Astrocyte of the spinal cord (primary cell): ENCODE measurements at regions not wholly inside any gene's neighbourhood (a gene's known extent, or its start where the extent isn't known, plus 50 kb on each side); places are given as distances from the start of the nearest gene placed in this dataset.

Source experiments
- DNase-seq: peaks from one replicate; pipeline ENCODE4 v3.0.0; 2011; ENCODE audit warnings: low read depth, low spot score
- H3K4me3 ChIP-seq: 2 replicates; pipeline ENCODE4 v1.5.1; 2011; ENCODE audit warnings: low read depth, mild to moderate bottlenecking, low read length, moderate library complexity
- in situ Hi-C: cut with HindIII; loops from 2 replicates; pipeline ENCODE4 v1.10.0; 2017; ENCODE audit warnings: low sequenced_read_pairs
- TF ChIP-seq, protein P1 (sequence below): IDR thresholded peaks from 2 replicates; pipeline ENCODE4 v1.5.1; 2012; ENCODE audit warnings: low read depth, mild to moderate bottlenecking, low read length, inconsistent platforms

DNA sequence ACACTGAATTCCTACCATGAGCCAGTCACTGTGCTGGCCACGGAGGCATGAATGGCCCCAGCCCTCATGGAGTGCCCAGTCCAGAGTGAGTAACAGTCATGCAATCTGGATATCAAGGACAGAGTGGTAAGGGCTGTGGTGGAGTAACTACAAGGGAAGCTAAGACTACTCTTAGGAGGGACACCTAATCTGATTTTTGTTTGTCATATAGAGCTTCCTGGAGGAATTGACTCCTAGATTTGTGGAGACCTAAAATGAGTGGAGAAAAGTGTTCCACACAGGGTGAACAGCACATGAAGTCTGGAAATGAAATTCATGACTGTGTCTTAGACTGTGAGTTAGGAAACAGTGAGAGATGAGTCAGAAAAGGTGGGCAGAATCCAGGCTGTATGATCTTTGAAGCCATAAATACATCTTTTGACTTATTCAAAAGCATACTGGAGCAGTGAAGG is 219.9 kb downstream of the NFKBIZ start:
- no peak overlapping the region for H3K4me3 ChIP-seq
- in situ Hi-C loops, result no loop called here
- peak; percentile 82 for DNase-seq
- TF ChIP-seq, protein P1, sequence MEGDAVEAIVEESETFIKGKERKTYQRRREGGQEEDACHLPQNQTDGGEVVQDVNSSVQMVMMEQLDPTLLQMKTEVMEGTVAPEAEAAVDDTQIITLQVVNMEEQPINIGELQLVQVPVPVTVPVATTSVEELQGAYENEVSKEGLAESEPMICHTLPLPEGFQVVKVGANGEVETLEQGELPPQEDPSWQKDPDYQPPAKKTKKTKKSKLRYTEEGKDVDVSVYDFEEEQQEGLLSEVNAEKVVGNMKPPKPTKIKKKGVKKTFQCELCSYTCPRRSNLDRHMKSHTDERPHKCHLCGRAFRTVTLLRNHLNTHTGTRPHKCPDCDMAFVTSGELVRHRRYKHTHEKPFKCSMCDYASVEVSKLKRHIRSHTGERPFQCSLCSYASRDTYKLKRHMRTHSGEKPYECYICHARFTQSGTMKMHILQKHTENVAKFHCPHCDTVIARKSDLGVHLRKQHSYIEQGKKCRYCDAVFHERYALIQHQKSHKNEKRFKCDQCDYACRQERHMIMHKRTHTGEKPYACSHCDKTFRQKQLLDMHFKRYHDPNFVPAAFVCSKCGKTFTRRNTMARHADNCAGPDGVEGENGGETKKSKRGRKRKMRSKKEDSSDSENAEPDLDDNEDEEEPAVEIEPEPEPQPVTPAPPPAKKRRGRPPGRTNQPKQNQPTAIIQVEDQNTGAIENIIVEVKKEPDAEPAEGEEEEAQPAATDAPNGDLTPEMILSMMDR, result no peak

DNA sequence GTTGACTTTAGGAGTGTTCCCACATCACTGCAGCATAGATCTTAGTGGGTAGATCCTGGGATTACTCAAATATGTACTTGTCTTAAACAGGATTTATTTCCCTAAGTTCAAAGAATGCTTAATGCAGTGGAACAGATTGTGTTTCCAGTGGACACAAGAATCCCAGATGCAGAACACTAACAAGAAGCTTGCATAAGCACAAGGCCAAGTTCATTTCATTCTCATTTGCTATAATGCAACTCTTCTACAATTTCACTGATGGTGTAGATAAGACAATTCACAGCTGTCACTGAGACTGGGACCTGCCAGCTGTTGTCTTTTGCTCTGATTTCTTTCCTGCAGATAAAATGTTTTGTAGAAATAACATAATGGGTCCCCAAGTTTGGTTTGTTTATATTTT is 225.6 kb downstream of the NFKBIZ start:
- TF ChIP-seq, protein P1, result no peak
- DNase-seq, result no peak

DNA sequence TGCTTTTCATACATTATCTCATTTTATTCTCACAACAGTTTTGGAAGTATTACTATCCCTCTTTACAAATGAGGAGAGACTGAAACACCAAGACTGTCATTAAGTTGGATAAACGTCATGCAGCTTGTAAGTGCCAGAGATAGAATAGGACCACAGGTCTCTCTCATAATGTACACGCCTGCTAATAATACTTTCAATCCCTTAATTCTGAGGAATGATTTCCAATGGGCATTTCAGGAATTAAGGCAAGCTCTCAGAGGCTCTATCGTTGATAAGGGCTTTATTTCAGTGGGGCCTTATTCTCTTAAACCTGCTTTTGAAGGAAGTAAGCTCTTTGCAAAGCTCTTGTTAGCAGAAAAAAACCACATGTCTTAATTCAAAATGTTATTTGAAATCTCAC is 229.1 kb downstream of the NFKBIZ start:
- in situ Hi-C loops, result no loop called here
- H3K4me3 ChIP-seq, result no peak overlapping the region
- TF ChIP-seq, protein P1, result no peak
- no peak for DNase-seq

More for the DNA sequence above, 225.6 kb downstream of the NFKBIZ start:
- H3K4me3 ChIP-seq, result no peak overlapping the region
- in situ Hi-C loops, result no loop called here

DNA sequence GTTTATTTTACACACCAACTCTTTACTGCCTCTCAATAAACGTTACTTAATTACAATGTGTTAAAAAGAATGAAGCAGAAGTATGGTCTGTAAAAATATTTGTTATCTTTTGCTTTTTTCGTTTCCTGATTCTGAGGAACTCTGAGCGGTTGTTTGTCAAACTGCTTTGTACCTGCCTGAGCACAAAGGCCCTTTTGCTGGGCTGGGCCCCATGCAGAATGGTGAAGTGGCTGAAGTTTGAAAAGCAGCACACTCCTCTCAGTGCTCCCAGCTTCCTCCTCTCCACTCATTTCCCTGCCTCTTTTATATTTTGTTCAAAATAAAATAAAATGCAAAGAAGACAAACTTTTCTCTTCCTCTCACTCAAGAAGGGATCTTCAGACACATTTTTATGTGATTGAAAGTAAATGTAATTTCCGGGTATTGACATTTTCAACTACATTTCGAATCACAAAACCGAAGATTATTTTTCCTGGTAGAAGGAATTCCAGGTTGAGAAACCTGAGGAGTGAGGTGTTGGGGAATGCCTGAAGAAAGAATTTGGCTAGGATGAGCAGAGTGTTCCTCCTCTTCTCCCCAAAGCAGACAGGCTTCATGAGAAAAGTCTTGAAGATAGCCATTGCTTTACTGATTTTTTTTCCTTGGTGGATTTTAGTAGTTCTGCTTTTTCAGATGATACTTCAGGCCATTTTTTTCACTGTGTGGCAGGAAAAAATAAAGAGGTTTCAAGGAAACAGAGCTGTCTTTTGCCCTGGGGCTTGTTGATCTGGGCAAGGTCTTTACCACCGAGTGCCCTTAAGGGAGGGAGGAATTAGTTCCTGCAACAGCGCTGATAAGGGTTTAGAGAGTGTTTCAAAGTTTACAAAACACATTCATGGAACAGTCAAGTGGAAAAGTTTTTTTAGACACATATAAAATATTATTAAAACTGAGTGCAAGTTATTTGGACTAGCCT is 229.8 kb downstream of the NFKBIZ start:
- in situ Hi-C loops, result no loop called here
- TF ChIP-seq, protein P1, result no peak
- no peak overlapping the region for H3K4me3 ChIP-seq
- DNase-seq, result no peak

DNA sequence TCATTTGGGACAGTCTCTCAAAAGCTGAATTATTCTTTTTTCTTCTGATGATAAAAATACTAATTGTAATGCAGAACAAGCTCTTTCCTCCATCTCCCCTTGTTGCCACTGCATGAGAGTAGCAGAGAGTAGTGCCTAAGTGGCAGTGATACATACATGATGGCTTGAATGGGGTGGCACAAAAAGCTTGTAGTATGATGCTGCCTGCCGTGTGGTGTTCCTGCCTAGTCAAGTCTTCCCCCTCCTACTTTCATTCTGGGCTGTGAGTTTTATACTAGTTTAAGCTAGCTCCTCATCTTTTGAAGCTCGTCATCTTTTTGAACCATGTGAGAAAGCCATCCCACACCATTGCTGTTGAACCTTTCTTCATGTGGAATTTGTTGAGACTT is 230.5 kb downstream of the NFKBIZ start:
- in situ Hi-C loops, result no loop called here
- no peak overlapping the region for H3K4me3 ChIP-seq
- DNase-seq, result no peak
- TF ChIP-seq, protein P1, result no peak

DNA sequence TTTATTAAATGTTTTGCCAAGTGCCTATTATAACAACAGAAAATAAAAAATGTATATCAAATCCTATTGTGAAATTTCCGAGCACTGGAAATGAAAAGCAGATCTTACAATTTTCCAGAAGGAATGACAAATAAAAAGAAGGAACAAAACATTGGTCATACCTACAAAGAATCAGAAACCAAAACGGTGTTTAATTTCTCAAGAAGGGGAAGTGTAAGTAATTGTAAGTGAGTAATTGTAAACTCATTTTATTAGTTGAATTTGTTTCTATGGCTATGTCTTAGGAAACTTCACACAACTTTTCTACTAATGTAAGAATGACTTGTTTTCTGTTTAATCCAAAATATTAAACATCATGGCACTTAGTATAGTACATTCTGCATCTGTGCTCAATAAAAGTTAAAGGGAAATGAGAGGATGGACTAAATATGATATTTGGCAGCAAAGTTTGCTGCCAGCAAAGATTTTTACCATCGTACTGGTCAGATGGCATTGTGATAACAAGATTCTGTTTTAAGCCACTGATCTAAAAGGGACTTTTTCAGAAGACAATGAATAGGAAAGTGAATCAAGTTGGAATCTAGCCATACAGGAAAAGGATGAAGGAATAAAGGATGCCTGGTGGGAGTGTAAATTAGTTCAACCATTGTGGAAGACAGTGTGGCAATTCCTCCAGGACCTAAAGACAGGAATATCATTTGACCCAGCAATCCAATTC is 232.4 kb downstream of the NFKBIZ start:
- DNase-seq, result no peak
- TF ChIP-seq, protein P1, result no peak
- in situ Hi-C loops, result no loop called here
- no peak overlapping the region for H3K4me3 ChIP-seq
